Breast epithelium (tissue), 3 donors: ENCODE measurements at regions not wholly inside any gene's neighbourhood (a gene's known extent, or its start where the extent isn't known, plus 50 kb on each side); places are given as distances from the start of the nearest gene placed in this dataset.

Experiments used
- CTCF ChIP-seq, 3 donors: fragments of 450-650 bp; IDR thresholded peaks; one replicate each; pipeline ENCODE4 v1.5.1; 2016 to 2017; ENCODE audit warnings: antibody characterized with exemption in 3 of 3, mild to moderate bottlenecking in 3 of 3, moderate library complexity in 3 of 3
- POLR2A ChIP-seq: fragments of 450-650 bp; IDR thresholded peaks from one replicate; pipeline ENCODE4 v1.6.1; 2016; ENCODE audit warnings: antibody characterized with exemption, mild to moderate bottlenecking, moderate library complexity
- POLR2AphosphoS5 ChIP-seq, 3 donors: sonication (generic); formaldehyde crosslinking; IDR thresholded peaks; one replicate each; pipeline ENCODE4 v1.6.1; 2017; ENCODE audit warnings: antibody characterized with exemption in 3 of 3

- TF ChIP-seq CTCF (IDR thresholded peaks at IDR 0.05): no peak
- no peak for TF ChIP-seq POLR2AphosphoS5 (IDR thresholded peaks at IDR 0.05)
- no peak for TF ChIP-seq POLR2A
Observed at GRCh38 chr5:68708156-68708841, 385.5 kb upstream of the SLC30A5 start.
